ENCODE measurements at regions not wholly inside any gene's neighbourhood (a gene's known extent, or its start where the extent isn't known, plus 50 kb on each side); places are given as distances from the start of the nearest gene placed in this dataset.

DNA sequence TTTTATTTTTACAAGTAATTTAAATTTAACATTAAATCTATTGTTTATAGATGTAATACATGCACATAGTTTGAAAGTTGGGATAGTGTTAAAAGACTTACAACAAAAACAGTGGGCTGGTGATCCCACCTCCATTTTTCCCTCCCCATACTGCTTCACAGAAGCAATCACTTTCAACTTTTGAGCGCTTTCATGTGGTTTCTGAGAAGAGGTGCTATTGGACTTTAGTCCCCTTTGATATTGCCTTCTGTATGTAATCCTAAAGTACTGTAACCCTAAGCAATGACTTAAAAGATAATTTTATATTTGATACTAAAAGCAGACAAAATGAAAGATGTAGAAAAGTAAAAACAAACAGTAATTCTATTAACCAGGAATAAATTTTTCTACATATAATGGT is 88.1 kb upstream of the FAM171A1 start:
- H3K9me3 ChIP-seq (ENCODE audit: low read length), result no peaks in the 10 kb centered on the region
- no peaks in the 10 kb centered on the region for H3K9me2 ChIP-seq (ENCODE audit: low read depth, low read length)
- no peak overlapping the region for H3K9ac ChIP-seq (ENCODE audit: low read length)
- H3K27me3 ChIP-seq (ENCODE audit: insufficient read depth, low read length), result 0 out of 2 replicates have a peak, but pooled peaks cover 3% of the 10 kb centered on the region
- H3F3A ChIP-seq (ENCODE audit: insufficient read depth, low read length), result no peaks in the 10 kb centered on the region
- H3K4me2 ChIP-seq (ENCODE audit: low read length), result no peak overlapping the region
- no peak overlapping the region for H3K27ac ChIP-seq (ENCODE audit: low read depth, low read length, poor library complexity, severe bottlenecking)
- no peaks in the 10 kb centered on the region for H4K20me1 ChIP-seq (ENCODE audit: insufficient read depth, low read length)
- no peak overlapping the region for H3K4me3 ChIP-seq (ENCODE audit: low read depth, low read length, poor library complexity, severe bottlenecking)
- H3K36me3 ChIP-seq (ENCODE audit: insufficient read depth, low read length), result no peaks in the 10 kb centered on the region
- H3K79me2 ChIP-seq (ENCODE audit: insufficient read depth, low read length), result no peaks in the 10 kb centered on the region
- TF ChIP-seq, protein P1, sequence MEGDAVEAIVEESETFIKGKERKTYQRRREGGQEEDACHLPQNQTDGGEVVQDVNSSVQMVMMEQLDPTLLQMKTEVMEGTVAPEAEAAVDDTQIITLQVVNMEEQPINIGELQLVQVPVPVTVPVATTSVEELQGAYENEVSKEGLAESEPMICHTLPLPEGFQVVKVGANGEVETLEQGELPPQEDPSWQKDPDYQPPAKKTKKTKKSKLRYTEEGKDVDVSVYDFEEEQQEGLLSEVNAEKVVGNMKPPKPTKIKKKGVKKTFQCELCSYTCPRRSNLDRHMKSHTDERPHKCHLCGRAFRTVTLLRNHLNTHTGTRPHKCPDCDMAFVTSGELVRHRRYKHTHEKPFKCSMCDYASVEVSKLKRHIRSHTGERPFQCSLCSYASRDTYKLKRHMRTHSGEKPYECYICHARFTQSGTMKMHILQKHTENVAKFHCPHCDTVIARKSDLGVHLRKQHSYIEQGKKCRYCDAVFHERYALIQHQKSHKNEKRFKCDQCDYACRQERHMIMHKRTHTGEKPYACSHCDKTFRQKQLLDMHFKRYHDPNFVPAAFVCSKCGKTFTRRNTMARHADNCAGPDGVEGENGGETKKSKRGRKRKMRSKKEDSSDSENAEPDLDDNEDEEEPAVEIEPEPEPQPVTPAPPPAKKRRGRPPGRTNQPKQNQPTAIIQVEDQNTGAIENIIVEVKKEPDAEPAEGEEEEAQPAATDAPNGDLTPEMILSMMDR (IDR thresholded peaks at IDR 0.05; ENCODE audit: low read length), result no peak
- no peak for TF ChIP-seq EZH2 (IDR thresholded peaks at IDR 0.05; ENCODE audit: borderline replicate concordance, low read length)
- no peaks in the 10 kb centered on the region for H3K4me1 ChIP-seq (ENCODE audit: insufficient read depth, low read length, severe bottlenecking)
- H2AFZ ChIP-seq (ENCODE audit: low read length), result no peak overlapping the region

DNA sequence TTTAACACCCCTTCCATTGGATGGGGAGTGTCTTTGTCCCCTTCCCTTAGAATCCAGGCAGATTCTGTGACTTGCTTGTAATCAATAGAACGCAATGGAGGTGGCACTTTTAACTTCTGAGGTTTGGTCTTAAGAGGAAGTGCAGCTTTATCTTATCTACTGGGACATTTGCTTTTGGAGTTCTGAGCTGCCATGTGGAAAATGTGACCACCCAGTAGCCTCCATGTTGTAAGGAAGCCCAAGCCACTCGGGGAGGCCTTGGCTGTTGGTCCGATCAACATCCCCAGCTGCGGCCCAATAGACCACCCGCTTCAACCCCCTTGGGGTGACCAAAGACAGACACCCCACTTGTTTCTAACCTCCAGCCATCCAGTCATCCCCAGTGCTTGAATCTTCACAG is 86.3 kb upstream of the FAM171A1 start:
- no peaks in the 10 kb centered on the region for H3K4me1 ChIP-seq (ENCODE audit: insufficient read depth, low read length, severe bottlenecking)
- TF ChIP-seq, protein P1 (IDR thresholded peaks at IDR 0.05; ENCODE audit: low read length), result no peak
- TF ChIP-seq EZH2 (IDR thresholded peaks at IDR 0.05; ENCODE audit: borderline replicate concordance, low read length), result no peak

DNA sequence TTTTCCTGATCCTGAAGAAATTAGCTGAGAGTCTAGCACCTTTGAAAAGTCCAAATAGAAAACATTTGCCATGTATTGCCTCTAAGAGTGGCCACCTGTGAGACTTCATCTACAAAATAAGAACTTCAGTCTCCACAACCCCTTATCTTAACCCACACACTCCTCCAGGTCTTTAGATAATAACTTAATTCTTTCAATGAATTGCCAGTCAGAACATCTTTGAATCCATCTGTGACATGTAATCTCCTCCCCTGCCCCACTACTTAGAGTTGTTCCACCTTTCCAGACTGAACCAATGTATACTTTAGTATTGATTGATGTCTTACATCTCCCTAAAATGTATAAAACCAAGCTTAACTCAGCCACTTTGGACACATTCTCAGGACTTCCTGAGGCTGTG is 84.4 kb upstream of the FAM171A1 start:
- TF ChIP-seq EZH2 (IDR thresholded peaks at IDR 0.05; ENCODE audit: borderline replicate concordance, low read length), result no peak
- TF ChIP-seq, protein P1 (IDR thresholded peaks at IDR 0.05; ENCODE audit: low read length), result no peak
- Histone ChIP-seq H3K36me3 (ENCODE audit: insufficient read depth, low read length) (no peaks in the 10 kb centered on the region), H4K20me1 (ENCODE audit: insufficient read depth, low read length) (no peaks in the 10 kb centered on the region), H3F3A (ENCODE audit: insufficient read depth, low read length) (no peaks in the 10 kb centered on the region), H3K9ac (ENCODE audit: low read length) (no peak overlapping the region), H3K79me2 (ENCODE audit: insufficient read depth, low read length) (no peaks in the 10 kb centered on the region), H3K4me3 (ENCODE audit: low read depth, low read length, poor library complexity, severe bottlenecking) (no peak overlapping the region), H3K27me3 (ENCODE audit: insufficient read depth, low read length) (0 out of 2 replicates have a peak, but pooled peaks cover 3% of the 10 kb centered on the region), H3K4me2 (ENCODE audit: low read length) (no peak overlapping the region), H3K9me2 (ENCODE audit: low read depth, low read length) (no peaks in the 10 kb centered on the region), H3K27ac (ENCODE audit: low read depth, low read length, poor library complexity, severe bottlenecking) (no peak overlapping the region), H2AFZ (ENCODE audit: low read length) (no peak overlapping the region), H3K9me3 (ENCODE audit: low read length) (no peaks in the 10 kb centered on the region), H3K4me1 (ENCODE audit: insufficient read depth, low read length, severe bottlenecking) (no peaks in the 10 kb centered on the region)

More for the DNA sequence above, 86.3 kb upstream of the FAM171A1 start:
- Histone ChIP-seq H3F3A (ENCODE audit: insufficient read depth, low read length) (no peaks in the 10 kb centered on the region), H3K27ac (ENCODE audit: low read depth, low read length, poor library complexity, severe bottlenecking) (no peak overlapping the region), H3K27me3 (ENCODE audit: insufficient read depth, low read length) (0 out of 2 replicates have a peak, but pooled peaks cover 3% of the 10 kb centered on the region), H4K20me1 (ENCODE audit: insufficient read depth, low read length) (no peaks in the 10 kb centered on the region), H2AFZ (ENCODE audit: low read length) (no peak overlapping the region), H3K4me2 (ENCODE audit: low read length) (no peak overlapping the region), H3K9me3 (ENCODE audit: low read length) (no peaks in the 10 kb centered on the region), H3K4me3 (ENCODE audit: low read depth, low read length, poor library complexity, severe bottlenecking) (no peak overlapping the region), H3K79me2 (ENCODE audit: insufficient read depth, low read length) (no peaks in the 10 kb centered on the region), H3K36me3 (ENCODE audit: insufficient read depth, low read length) (no peaks in the 10 kb centered on the region), H3K9me2 (ENCODE audit: low read depth, low read length) (no peaks in the 10 kb centered on the region), H3K9ac (ENCODE audit: low read length) (no peak overlapping the region)

Data from OCI-LY1 (cell line).